ENCODE measurements at regions not wholly inside any gene's neighbourhood (a gene's known extent, or its start where the extent isn't known, plus 50 kb on each side); places are given as distances from the start of the nearest gene placed in this dataset.

- peaks cover 0 to 7% of the 10 kb centered on the region in 2 donors for H3K4me1 ChIP-seq
- no peak for DNase-seq
- no peaks in the 10 kb centered on the region for H3K9me3 ChIP-seq
- intact Hi-C loops (cut with DNase I; ENCODE audit: low total_unique reads), result no loop called here
- TF ChIP-seq CTCF (IDR thresholded peaks at IDR 0.05) (no peak), POLR2A (IDR thresholded peaks at IDR 0.05) (no peak)
- no peaks in the 10 kb centered on the region for H3K27me3 ChIP-seq
- no peak overlapping the region for H3K4me3 ChIP-seq
- H3K36me3 ChIP-seq, result no peaks in the 10 kb centered on the region
- no peak overlapping the region for H3K27ac ChIP-seq
Measured at GRCh38 chr2:217599906-217600305, 402.9 kb downstream of the TNS1 start.

GRCh38 chr2:217597681-217598080 is 405.1 kb downstream of the TNS1 start:
- intact Hi-C loops (cut with DNase I; ENCODE audit: low total_unique reads), result no loop called here
- H3K4me3 ChIP-seq, result no peak overlapping the region
- no peak for TF ChIP-seq POLR2A (IDR thresholded peaks at IDR 0.05)
- TF ChIP-seq CTCF (IDR thresholded peaks at IDR 0.05), result no peak
- no peaks in the 10 kb centered on the region for H3K36me3 ChIP-seq
- no peaks in the 10 kb centered on the region for H3K9me3 ChIP-seq
- H3K4me1 ChIP-seq, result no peaks in the 10 kb centered on the region
- no peak overlapping the region for H3K27ac ChIP-seq
- DNase-seq, result no peak
- no peaks in the 10 kb centered on the region for H3K27me3 ChIP-seq

- no peak for DNase-seq
- Histone ChIP-seq H3K27ac (no peak overlapping the region), H3K4me1 (no peaks in the 10 kb centered on the region), H3K36me3 (no peaks in the 10 kb centered on the region), H3K9me3 (no peaks in the 10 kb centered on the region), H3K27me3 (no peaks in the 10 kb centered on the region), H3K4me3 (no peak overlapping the region)
- TF ChIP-seq CTCF (IDR thresholded peaks at IDR 0.05) (no peak), POLR2A (IDR thresholded peaks at IDR 0.05) (no peak)
- intact Hi-C loops (cut with DNase I; ENCODE audit: low total_unique reads), result no loop called here
Measured at GRCh38 chr2:217597145-217597544, 405.6 kb downstream of the TNS1 start.

GRCh38 chr2:217593732-217594131 is 409.1 kb downstream of the TNS1 start:
- no peak for DNase-seq
- TF ChIP-seq POLR2A (IDR thresholded peaks at IDR 0.05), result no peak
- TF ChIP-seq CTCF (IDR thresholded peaks at IDR 0.05), result no peak

GRCh38 chr2:217588266-217588665 is 414.5 kb downstream of the TNS1 start:
- H3K4me1 ChIP-seq, result no peaks in the 10 kb centered on the region
- H3K27me3 ChIP-seq, result no peaks in the 10 kb centered on the region
- no peaks in the 10 kb centered on the region for H3K36me3 ChIP-seq
- no peaks in the 10 kb centered on the region for H3K9me3 ChIP-seq
- intact Hi-C loops (cut with DNase I; ENCODE audit: low total_unique reads), result no loop called here
- no peak for TF ChIP-seq POLR2A (IDR thresholded peaks at IDR 0.05)
- no peak for TF ChIP-seq CTCF (IDR thresholded peaks at IDR 0.05)
- no peak overlapping the region for H3K4me3 ChIP-seq
- H3K27ac ChIP-seq, result no peak overlapping the region
- DNase-seq, result no peak

More at GRCh38 chr2:217593732-217594131, 409.1 kb downstream of the TNS1 start:
- no peaks in the 10 kb centered on the region for H3K27me3 ChIP-seq
- intact Hi-C loops (cut with DNase I; ENCODE audit: low total_unique reads), result no loop called here
- H3K4me3 ChIP-seq, result no peak overlapping the region
- H3K4me1 ChIP-seq, result no peaks in the 10 kb centered on the region
- H3K9me3 ChIP-seq, result no peaks in the 10 kb centered on the region
- H3K27ac ChIP-seq, result no peak overlapping the region
- no peaks in the 10 kb centered on the region for H3K36me3 ChIP-seq

All from uterus (tissue), 3 donors.